ENCODE measurements at regions not wholly inside any gene's neighbourhood (a gene's known extent, or its start where the extent isn't known, plus 50 kb on each side); places are given as distances from the start of the nearest gene placed in this dataset.
"Not testable (repeated sequence)": the region's sequence is repeated elsewhere in the genome, so short reads cannot be mapped to it uniquely, and the experiment has no call there.

- H3K4me3 ChIP-seq (ENCODE audit: low read depth in 1 of 2, low read length in 2 of 2): no peak overlapping the region
- no peaks in the 10 kb centered on the region for H3K9me3 ChIP-seq (ENCODE audit: control insufficient read depth in 1 of 2, low read length in 2 of 2)
- H3K27ac ChIP-seq (ENCODE audit: low read length): no peak overlapping the region
- no peaks in the 10 kb centered on the region for H3K4me1 ChIP-seq (ENCODE audit: control insufficient read depth in 1 of 2, insufficient read depth in 2 of 2, low read length in 2 of 2)
- peaks cover 8 to 9% of the 10 kb centered on the region in 2 donors for H3K36me3 ChIP-seq (ENCODE audit: control insufficient read depth in 1 of 2, insufficient read depth in 2 of 2, low read length in 2 of 2)
- H3K27me3 ChIP-seq (ENCODE audit: low read depth, low read length): no peaks in the 10 kb centered on the region
Observed at GRCh38 chr18:46211816-46212215, 107.6 kb downstream of the HAUS1 start.

DNA sequence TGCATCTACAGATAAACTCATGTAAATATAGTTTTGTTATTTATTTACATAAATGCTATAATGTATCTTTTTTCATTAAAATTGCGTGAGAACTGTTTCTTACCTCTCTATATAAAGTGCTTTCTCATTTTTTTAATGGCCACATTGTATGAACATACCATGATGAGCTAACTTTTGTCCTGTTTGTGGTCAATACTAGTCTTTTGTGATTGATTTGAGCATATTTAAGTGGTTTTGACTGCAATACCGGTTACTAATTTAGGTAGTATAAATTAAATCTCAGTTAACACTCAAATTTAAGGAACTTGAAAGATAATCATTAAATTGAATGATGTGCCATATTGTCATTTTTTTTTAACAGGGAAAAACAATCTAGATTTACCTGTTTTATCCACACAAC is 108.2 kb downstream of the HAUS1 start:
- H3K36me3 ChIP-seq (ENCODE audit: control insufficient read depth in 1 of 2, insufficient read depth in 2 of 2, low read length in 2 of 2): peaks cover 9 to 14% of the 10 kb centered on the region in 2 donors
- H3K27me3 ChIP-seq (ENCODE audit: low read depth, low read length): no peaks in the 10 kb centered on the region
- H3K4me1 ChIP-seq (ENCODE audit: control insufficient read depth in 1 of 2, insufficient read depth in 2 of 2, low read length in 2 of 2): no peaks in the 10 kb centered on the region
- H3K4me3 ChIP-seq (ENCODE audit: low read depth in 1 of 2, low read length in 2 of 2): no peak overlapping the region
- H3K27ac ChIP-seq (ENCODE audit: low read length): no peak overlapping the region
- H3K9me3 ChIP-seq (ENCODE audit: control insufficient read depth in 1 of 2, low read length in 2 of 2): no peaks in the 10 kb centered on the region

GRCh38 chr18:46213295-46213694 is 109.1 kb downstream of the HAUS1 start:
- H3K27ac ChIP-seq (ENCODE audit: low read length): no peak overlapping the region

DNA sequence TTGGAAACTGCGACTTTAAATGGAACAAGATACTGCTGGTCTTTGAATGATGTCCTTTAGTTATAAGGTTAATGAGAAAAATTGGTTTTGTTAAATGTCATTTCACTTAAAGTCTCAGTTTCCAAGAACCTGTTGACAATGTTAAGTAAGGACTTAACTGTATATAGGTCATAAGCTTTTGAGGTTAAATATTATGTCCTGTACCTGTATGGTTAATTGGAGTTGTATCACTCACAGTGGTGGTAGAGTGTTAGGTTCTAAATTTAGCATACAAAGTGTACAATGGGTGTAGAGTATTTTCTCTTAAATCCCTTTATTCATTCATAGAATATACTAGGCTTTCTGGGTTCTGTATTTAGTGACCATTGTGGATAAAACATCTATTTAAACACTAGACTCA is 110.2 kb downstream of the HAUS1 start:
- Histone ChIP-seq H3K27me3 (ENCODE audit: low read depth, low read length) (no peaks in the 10 kb centered on the region), H3K9me3 (ENCODE audit: control insufficient read depth in 1 of 2, low read length in 2 of 2) (no peaks in the 10 kb centered on the region), H3K4me3 (ENCODE audit: low read depth in 1 of 2, low read length in 2 of 2) (no peak overlapping the region), H3K4me1 (ENCODE audit: control insufficient read depth in 1 of 2, insufficient read depth in 2 of 2, low read length in 2 of 2) (no peaks in the 10 kb centered on the region), H3K36me3 (ENCODE audit: control insufficient read depth in 1 of 2, insufficient read depth in 2 of 2, low read length in 2 of 2) (peaks cover 9 to 14% of the 10 kb centered on the region in 2 donors), H3K27ac (ENCODE audit: low read length) (no peak overlapping the region)

More at GRCh38 chr18:46213295-46213694, 109.1 kb downstream of the HAUS1 start:
- H3K27me3 ChIP-seq (ENCODE audit: low read depth, low read length): no peaks in the 10 kb centered on the region
- H3K36me3 ChIP-seq (ENCODE audit: control insufficient read depth in 1 of 2, insufficient read depth in 2 of 2, low read length in 2 of 2): peaks cover 9 to 14% of the 10 kb centered on the region in 2 donors
- no peak overlapping the region for H3K4me3 ChIP-seq (ENCODE audit: low read depth in 1 of 2, low read length in 2 of 2)
- no peaks in the 10 kb centered on the region for H3K4me1 ChIP-seq (ENCODE audit: control insufficient read depth in 1 of 2, insufficient read depth in 2 of 2, low read length in 2 of 2)
- H3K9me3 ChIP-seq (ENCODE audit: control insufficient read depth in 1 of 2, low read length in 2 of 2): no peaks in the 10 kb centered on the region

DNA sequence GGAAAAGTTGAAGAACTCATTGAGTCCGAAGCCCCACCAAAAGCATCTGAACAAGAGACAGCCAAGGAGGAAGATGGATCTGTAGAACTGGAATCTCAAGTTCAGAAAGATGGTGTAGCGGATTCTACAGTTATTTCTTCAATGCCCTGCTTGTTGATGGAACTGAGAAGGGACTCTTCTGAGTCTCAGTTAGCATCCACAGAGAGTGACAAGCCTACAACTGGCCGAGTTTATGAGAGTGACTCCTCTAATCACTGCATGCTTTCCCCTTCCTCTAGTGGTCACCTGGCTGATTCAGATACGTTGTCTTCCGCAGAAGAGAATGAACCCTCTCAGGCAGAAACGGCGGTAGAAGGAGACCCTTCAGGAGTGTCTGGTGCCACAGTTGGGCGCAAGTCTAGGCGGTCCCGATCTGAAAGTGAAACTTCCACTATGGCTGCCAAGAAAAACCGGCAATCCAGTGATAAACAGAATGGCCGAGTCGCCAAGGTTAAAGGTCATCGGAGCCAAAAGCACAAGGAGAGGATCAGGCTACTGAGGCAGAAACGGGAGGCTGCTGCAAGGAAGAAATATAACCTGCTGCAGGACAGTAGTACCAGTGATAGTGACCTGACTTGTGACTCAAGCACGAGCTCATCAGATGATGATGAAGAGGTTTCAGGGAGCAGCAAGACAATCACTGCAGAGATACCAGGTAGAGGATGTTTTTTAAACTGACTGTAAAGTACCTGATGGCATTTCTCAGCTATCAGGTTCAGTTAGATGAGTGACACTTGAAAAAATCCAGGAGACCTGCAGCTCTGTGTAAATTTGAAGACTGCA is 111.9 kb downstream of the HAUS1 start:
- Histone ChIP-seq H3K27me3 (ENCODE audit: low read depth, low read length) (no peaks in the 10 kb centered on the region), H3K27ac (ENCODE audit: low read length) (no peak overlapping the region), H3K4me1 (ENCODE audit: control insufficient read depth in 1 of 2, insufficient read depth in 2 of 2, low read length in 2 of 2) (no peaks in the 10 kb centered on the region), H3K9me3 (ENCODE audit: control insufficient read depth in 1 of 2, low read length in 2 of 2) (no peaks in the 10 kb centered on the region), H3K36me3 (ENCODE audit: control insufficient read depth in 1 of 2, insufficient read depth in 2 of 2, low read length in 2 of 2) (peaks cover 9 to 14% of the 10 kb centered on the region in 2 donors), H3K4me3 (ENCODE audit: low read depth in 1 of 2, low read length in 2 of 2) (no peak overlapping the region)

GRCh38 chr18:46220116-46220515 is 115.9 kb downstream of the HAUS1 start:
- Histone ChIP-seq H3K4me3 (ENCODE audit: low read depth in 1 of 2, low read length in 2 of 2) (no peak overlapping the region), H3K36me3 (ENCODE audit: control insufficient read depth in 1 of 2, insufficient read depth in 2 of 2, low read length in 2 of 2) (peaks cover 14 to 16% of the 10 kb centered on the region in 2 donors), H3K27ac (ENCODE audit: low read length) (no peak overlapping the region), H3K4me1 (ENCODE audit: control insufficient read depth in 1 of 2, insufficient read depth in 2 of 2, low read length in 2 of 2) (peaks cover 8 to 16% of the 10 kb centered on the region in 2 donors), H3K9me3 (ENCODE audit: control insufficient read depth in 1 of 2, low read length in 2 of 2) (no peaks in the 10 kb centered on the region), H3K27me3 (ENCODE audit: low read depth, low read length) (no peaks in the 10 kb centered on the region)

- Histone ChIP-seq H3K4me1 (ENCODE audit: control insufficient read depth in 1 of 2, insufficient read depth in 2 of 2, low read length in 2 of 2) (peaks cover 8 to 16% of the 10 kb centered on the region in 2 donors), H3K27ac (ENCODE audit: low read length) (no peak overlapping the region), H3K36me3 (ENCODE audit: control insufficient read depth in 1 of 2, insufficient read depth in 2 of 2, low read length in 2 of 2) (peaks cover 5 to 6% of the 10 kb centered on the region in 2 donors), H3K4me3 (ENCODE audit: low read depth in 1 of 2, low read length in 2 of 2) (no peak overlapping the region), H3K27me3 (ENCODE audit: low read depth, low read length) (no peaks in the 10 kb centered on the region), H3K9me3 (ENCODE audit: control insufficient read depth in 1 of 2, low read length in 2 of 2) (no peaks in the 10 kb centered on the region)
Observed at GRCh38 chr18:46222093-46222492, 117.9 kb downstream of the HAUS1 start.

GRCh38 chr18:46222710-46223360 is 118.7 kb downstream of the HAUS1 start:
- Histone ChIP-seq H3K27me3 (ENCODE audit: low read depth, low read length) (no peaks in the 10 kb centered on the region), H3K36me3 (ENCODE audit: control insufficient read depth in 1 of 2, insufficient read depth in 2 of 2, low read length in 2 of 2) (peaks cover 4 to 5% of the 10 kb centered on the region in 2 donors)

GRCh38 chr18:46224181-46224775 is 120.1 kb downstream of the HAUS1 start:
- no peak overlapping the region for H3K27ac ChIP-seq (ENCODE audit: low read length)
- H3K36me3 ChIP-seq (ENCODE audit: control insufficient read depth in 1 of 2, insufficient read depth in 2 of 2, low read length in 2 of 2): peaks cover 4 to 5% of the 10 kb centered on the region in 2 donors
- H3K27me3 ChIP-seq (ENCODE audit: low read depth, low read length): no peaks in the 10 kb centered on the region
- no peaks in the 10 kb centered on the region for H3K9me3 ChIP-seq (ENCODE audit: control insufficient read depth in 1 of 2, low read length in 2 of 2)
- H3K4me1 ChIP-seq (ENCODE audit: control insufficient read depth in 1 of 2, insufficient read depth in 2 of 2, low read length in 2 of 2): peaks cover 8 to 16% of the 10 kb centered on the region in 2 donors
- no peak overlapping the region for H3K4me3 ChIP-seq (ENCODE audit: low read depth in 1 of 2, low read length in 2 of 2)

More at GRCh38 chr18:46222710-46223360, 118.7 kb downstream of the HAUS1 start:
- Histone ChIP-seq H3K4me3 (ENCODE audit: low read depth in 1 of 2, low read length in 2 of 2) (no peak overlapping the region), H3K4me1 (ENCODE audit: control insufficient read depth in 1 of 2, insufficient read depth in 2 of 2, low read length in 2 of 2) (peaks cover 8 to 16% of the 10 kb centered on the region in 2 donors), H3K27ac (ENCODE audit: low read length) (no peak overlapping the region), H3K9me3 (ENCODE audit: control insufficient read depth in 1 of 2, low read length in 2 of 2) (no peaks in the 10 kb centered on the region)

GRCh38 chr18:46226461-46226860 is 122.3 kb downstream of the HAUS1 start:
- Histone ChIP-seq H3K4me1 (ENCODE audit: control insufficient read depth in 1 of 2, insufficient read depth in 2 of 2, low read length in 2 of 2) (peaks cover 8 to 16% of the 10 kb centered on the region in 2 donors), H3K36me3 (ENCODE audit: control insufficient read depth in 1 of 2, insufficient read depth in 2 of 2, low read length in 2 of 2) (peaks cover 4 to 5% of the 10 kb centered on the region in 2 donors), H3K4me3 (ENCODE audit: low read depth in 1 of 2, low read length in 2 of 2) (no peak overlapping the region)

DNA sequence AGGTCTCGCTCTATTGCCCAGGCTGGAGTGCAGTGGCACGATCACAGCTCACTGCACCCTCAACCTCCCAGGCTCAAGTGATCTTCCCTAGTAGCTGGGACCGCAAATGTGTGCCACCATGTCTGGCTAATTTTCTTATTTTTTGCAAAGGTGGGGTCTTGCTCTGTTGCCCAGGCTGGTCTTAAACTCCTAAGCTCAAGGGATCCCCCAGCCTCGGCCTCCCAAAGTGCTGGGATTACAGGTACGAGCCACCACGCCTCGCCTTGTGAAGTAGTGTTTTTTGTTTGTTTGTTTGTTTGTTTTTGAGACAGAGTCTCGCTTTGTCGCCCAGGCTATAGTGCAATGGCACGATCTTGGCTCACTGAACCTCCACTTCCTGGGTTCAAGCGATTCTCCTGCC is 125.5 kb downstream of the HAUS1 start:
- not testable (repeated sequence) for H3K27me3 ChIP-seq (ENCODE audit: low read depth, low read length); H3K36me3 ChIP-seq (ENCODE audit: control insufficient read depth in 1 of 2, insufficient read depth in 2 of 2, low read length in 2 of 2); H3K9me3 ChIP-seq (ENCODE audit: control insufficient read depth in 1 of 2, low read length in 2 of 2); H3K27ac ChIP-seq (ENCODE audit: low read length); H3K4me3 ChIP-seq (ENCODE audit: low read depth in 1 of 2, low read length in 2 of 2); H3K4me1 ChIP-seq (ENCODE audit: control insufficient read depth in 1 of 2, insufficient read depth in 2 of 2, low read length in 2 of 2)

More at GRCh38 chr18:46226461-46226860, 122.3 kb downstream of the HAUS1 start:
- Histone ChIP-seq H3K27me3 (ENCODE audit: low read depth, low read length) (no peaks in the 10 kb centered on the region), H3K9me3 (ENCODE audit: control insufficient read depth in 1 of 2, low read length in 2 of 2) (no peaks in the 10 kb centered on the region), H3K27ac (ENCODE audit: low read length) (no peak overlapping the region)

Measured in muscle layer of duodenum (tissue), 2 donors.